MM.1S (cell line): ENCODE measurements at regions not wholly inside any gene's neighbourhood (a gene's known extent, or its start where the extent isn't known, plus 50 kb on each side); places are given as distances from the start of the nearest gene placed in this dataset.

Experiments used
- CTCF ChIP-seq: fragments of 300-600 bp; sonication (generic); IDR thresholded peaks from 2 replicates; pipeline ENCODE4 v1.5.1; 2016; ENCODE audit warnings: antibody characterized with exemption, low read length, mixed read lengths
- EZH2phosphoT487 ChIP-seq: fragments of 300-600 bp; sonication (generic); IDR thresholded peaks from 2 replicates; pipeline ENCODE4 v1.6.1; 2018; ENCODE audit warnings: antibody characterized with exemption, low read length

DNA sequence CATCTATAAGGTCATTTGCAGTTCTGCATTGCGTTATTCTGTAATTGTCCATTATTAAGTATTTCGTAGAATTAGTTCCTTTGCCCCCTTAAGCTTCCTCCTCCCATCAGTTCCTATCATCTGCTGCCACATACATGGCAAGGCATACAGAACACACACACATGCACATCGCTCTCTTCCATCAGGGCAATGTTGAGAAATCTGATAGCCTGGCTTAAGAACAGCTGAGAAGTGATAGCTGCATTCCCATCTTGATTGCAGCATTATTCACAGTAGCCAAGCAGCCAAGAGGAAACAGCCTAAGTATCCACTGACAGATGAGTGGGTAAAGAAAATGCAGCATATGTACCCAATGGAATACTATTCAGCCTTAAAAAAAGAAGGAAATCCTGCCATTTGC, 186.8 kb upstream of the CADM1 start:
- TF ChIP-seq EZH2phosphoT487 (no peak), CTCF (no peak)
